ENCODE measurements at regions not wholly inside any gene's neighbourhood (a gene's known extent, or its start where the extent isn't known, plus 50 kb on each side); places are given as distances from the start of the nearest gene placed in this dataset.

DNA sequence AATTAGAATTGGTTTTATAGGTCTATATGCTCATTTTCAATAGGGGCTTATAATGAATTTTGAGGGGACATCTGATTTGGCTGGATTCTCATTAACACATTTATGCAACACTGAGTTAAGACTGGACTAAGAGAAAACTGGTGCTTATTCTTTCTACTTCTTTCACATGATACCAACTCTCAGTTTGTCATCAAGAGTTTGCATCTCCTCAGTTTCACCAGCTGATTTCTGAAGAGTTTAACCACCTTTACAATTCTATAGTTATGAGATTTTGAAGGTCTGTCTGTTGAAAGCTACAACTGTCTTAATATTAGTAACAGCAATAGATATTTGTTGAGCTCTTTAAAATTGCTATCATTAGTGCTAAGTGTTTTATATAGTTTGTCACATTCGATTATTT is 867.0 kb upstream of the SORCS1 start:
- Histone ChIP-seq H3K9me3 (ENCODE audit: control insufficient read depth, insufficient read depth, low read depth, low read length) (no peaks in the 10 kb centered on the region), H3K79me2 (ENCODE audit: control insufficient read depth, insufficient read depth, low read length) (no peaks in the 10 kb centered on the region), H3K9ac (ENCODE audit: insufficient read depth, low read length) (no peak overlapping the region), H4K20me1 (ENCODE audit: control insufficient read depth, extremely low read depth, insufficient read depth, low read length) (no peaks in the 10 kb centered on the region), H3K27ac (ENCODE audit: insufficient read depth, low read length) (no peak overlapping the region), H3K4me1 (ENCODE audit: control insufficient read depth, extremely low read depth, insufficient read depth, low read length) (no peaks in the 10 kb centered on the region), H3K27me3 (ENCODE audit: control insufficient read depth, insufficient read depth, low read length) (no peaks in the 10 kb centered on the region), H3K4me3 (replicated peaks in 1 of 4; ENCODE audit: control extremely low read depth in 1 of 4, insufficient read depth in 1 of 4, low read depth in 3 of 4, low read length in 4 of 4) (no peak overlapping the region), H2AFZ (ENCODE audit: low read length) (no peak overlapping the region), H3K36me3 (ENCODE audit: control insufficient read depth, insufficient read depth, low read length) (no peaks in the 10 kb centered on the region), H3K4me2 (ENCODE audit: extremely low read depth, insufficient read depth, low read length) (no peak overlapping the region)
- TF ChIP-seq, protein P1, sequence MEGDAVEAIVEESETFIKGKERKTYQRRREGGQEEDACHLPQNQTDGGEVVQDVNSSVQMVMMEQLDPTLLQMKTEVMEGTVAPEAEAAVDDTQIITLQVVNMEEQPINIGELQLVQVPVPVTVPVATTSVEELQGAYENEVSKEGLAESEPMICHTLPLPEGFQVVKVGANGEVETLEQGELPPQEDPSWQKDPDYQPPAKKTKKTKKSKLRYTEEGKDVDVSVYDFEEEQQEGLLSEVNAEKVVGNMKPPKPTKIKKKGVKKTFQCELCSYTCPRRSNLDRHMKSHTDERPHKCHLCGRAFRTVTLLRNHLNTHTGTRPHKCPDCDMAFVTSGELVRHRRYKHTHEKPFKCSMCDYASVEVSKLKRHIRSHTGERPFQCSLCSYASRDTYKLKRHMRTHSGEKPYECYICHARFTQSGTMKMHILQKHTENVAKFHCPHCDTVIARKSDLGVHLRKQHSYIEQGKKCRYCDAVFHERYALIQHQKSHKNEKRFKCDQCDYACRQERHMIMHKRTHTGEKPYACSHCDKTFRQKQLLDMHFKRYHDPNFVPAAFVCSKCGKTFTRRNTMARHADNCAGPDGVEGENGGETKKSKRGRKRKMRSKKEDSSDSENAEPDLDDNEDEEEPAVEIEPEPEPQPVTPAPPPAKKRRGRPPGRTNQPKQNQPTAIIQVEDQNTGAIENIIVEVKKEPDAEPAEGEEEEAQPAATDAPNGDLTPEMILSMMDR (conservative IDR thresholded peaks at IDR 0.05 in 1 of 2, IDR thresholded peaks at IDR 0.05 in 1 of 2; ENCODE audit: low read depth in 1 of 2, low read length in 2 of 2) = no peak
- no peak for TF ChIP-seq EZH2 (IDR thresholded peaks at IDR 0.05; ENCODE audit: low read length, missing control alignments)
- DNase-seq (ENCODE audit: low read depth in 2 of 2) = no peak

- DNase-seq (ENCODE audit: low read depth in 2 of 2) = no peak
- H3K27me3 ChIP-seq (ENCODE audit: control insufficient read depth, insufficient read depth, low read length) = no peaks in the 10 kb centered on the region
- no peak overlapping the region for H3K4me3 ChIP-seq (replicated peaks in 1 of 4; ENCODE audit: control extremely low read depth in 1 of 4, insufficient read depth in 1 of 4, low read depth in 3 of 4, low read length in 4 of 4)
- no peaks in the 10 kb centered on the region for H3K79me2 ChIP-seq (ENCODE audit: control insufficient read depth, insufficient read depth, low read length)
- H3K9ac ChIP-seq (ENCODE audit: insufficient read depth, low read length) = no peak overlapping the region
- H2AFZ ChIP-seq (ENCODE audit: low read length) = no peak overlapping the region
- H3K4me1 ChIP-seq (ENCODE audit: control insufficient read depth, extremely low read depth, insufficient read depth, low read length) = no peaks in the 10 kb centered on the region
- H3K27ac ChIP-seq (ENCODE audit: insufficient read depth, low read length) = no peak overlapping the region
- no peaks in the 10 kb centered on the region for H3K9me3 ChIP-seq (ENCODE audit: control insufficient read depth, insufficient read depth, low read depth, low read length)
- no peak overlapping the region for H3K4me2 ChIP-seq (ENCODE audit: extremely low read depth, insufficient read depth, low read length)
- H4K20me1 ChIP-seq (ENCODE audit: control insufficient read depth, extremely low read depth, insufficient read depth, low read length) = no peaks in the 10 kb centered on the region
- no peaks in the 10 kb centered on the region for H3K36me3 ChIP-seq (ENCODE audit: control insufficient read depth, insufficient read depth, low read length)
- TF ChIP-seq EZH2 (IDR thresholded peaks at IDR 0.05; ENCODE audit: low read length, missing control alignments) = no peak
- TF ChIP-seq, protein P1 (conservative IDR thresholded peaks at IDR 0.05 in 1 of 2, IDR thresholded peaks at IDR 0.05 in 1 of 2; ENCODE audit: low read depth in 1 of 2, low read length in 2 of 2) = no peak
Measured at GRCh38 chr10:108014902-108015177, 850.3 kb upstream of the SORCS1 start.

DNA sequence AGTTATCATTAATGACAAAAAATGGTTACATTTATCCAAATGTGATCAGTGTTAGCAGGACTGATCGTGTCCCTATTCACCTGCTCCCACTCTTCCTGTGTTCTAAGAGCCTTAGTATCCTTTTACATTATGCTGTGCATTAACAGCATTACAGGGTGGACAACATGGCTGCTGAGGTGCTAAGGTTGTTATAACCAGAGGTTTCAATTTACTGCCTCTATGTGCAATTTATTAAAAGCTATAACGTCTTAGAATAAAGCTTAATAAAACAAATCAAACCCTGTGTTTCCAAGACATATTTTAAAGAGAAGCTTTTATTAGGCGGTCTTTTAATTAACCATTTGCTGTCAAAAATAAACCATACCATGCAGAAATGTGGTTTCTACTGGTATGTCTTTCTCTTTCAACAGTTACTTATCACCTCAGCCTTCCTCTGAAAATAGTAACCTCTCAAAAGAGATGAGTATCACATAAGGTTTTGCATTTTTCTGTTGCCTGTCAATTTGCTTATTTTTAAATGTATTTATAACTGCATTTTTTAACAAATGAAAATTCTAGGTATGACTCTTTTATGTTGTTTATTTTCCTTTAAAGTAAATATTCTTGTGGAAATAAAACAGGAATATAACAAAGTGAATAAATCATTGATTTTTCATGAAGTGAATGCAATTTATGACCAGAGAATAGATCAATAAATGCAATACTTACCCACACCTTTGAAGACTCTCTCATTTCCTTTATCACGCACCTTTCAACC is 849.8 kb upstream of the SORCS1 start:
- no peak for DNase-seq (ENCODE audit: low read depth in 2 of 2)
- Histone ChIP-seq H4K20me1 (ENCODE audit: control insufficient read depth, extremely low read depth, insufficient read depth, low read length) (no peaks in the 10 kb centered on the region), H3K9ac (ENCODE audit: insufficient read depth, low read length) (no peak overlapping the region), H3K4me3 (replicated peaks in 1 of 4; ENCODE audit: control extremely low read depth in 1 of 4, insufficient read depth in 1 of 4, low read depth in 3 of 4, low read length in 4 of 4) (no peak overlapping the region), H3K36me3 (ENCODE audit: control insufficient read depth, insufficient read depth, low read length) (no peaks in the 10 kb centered on the region), H3K9me3 (ENCODE audit: control insufficient read depth, insufficient read depth, low read depth, low read length) (no peaks in the 10 kb centered on the region), H3K4me2 (ENCODE audit: extremely low read depth, insufficient read depth, low read length) (no peak overlapping the region), H2AFZ (ENCODE audit: low read length) (no peak overlapping the region), H3K4me1 (ENCODE audit: control insufficient read depth, extremely low read depth, insufficient read depth, low read length) (no peaks in the 10 kb centered on the region), H3K27me3 (ENCODE audit: control insufficient read depth, insufficient read depth, low read length) (no peaks in the 10 kb centered on the region), H3K27ac (ENCODE audit: insufficient read depth, low read length) (no peak overlapping the region), H3K79me2 (ENCODE audit: control insufficient read depth, insufficient read depth, low read length) (no peaks in the 10 kb centered on the region)
- TF ChIP-seq, protein P1 (conservative IDR thresholded peaks at IDR 0.05 in 1 of 2, IDR thresholded peaks at IDR 0.05 in 1 of 2; ENCODE audit: low read depth in 1 of 2, low read length in 2 of 2) = no peak
- TF ChIP-seq EZH2 (IDR thresholded peaks at IDR 0.05; ENCODE audit: low read length, missing control alignments) = no peak

Data from fibroblast of lung (primary cell).